H9 (cell line): ENCODE measurements at regions not wholly inside any gene's neighbourhood (a gene's known extent, or its start where the extent isn't known, plus 50 kb on each side); places are given as distances from the start of the nearest gene placed in this dataset.

ENCODE experiments used
- DNase-seq: peaks from one replicate; pipeline ENCODE4 v3.0.0-alpha.2; 2017
- H2AFZ ChIP-seq: one replicate; pipeline ENCODE4 v1.6.1; 2013; ENCODE audit warnings: mild to moderate bottlenecking, low read length, control low read depth, moderate library complexity
- H2AK5ac ChIP-seq: 2 replicates; pipeline ENCODE4 v1.6.1; 2013; ENCODE audit warnings: low read length, control low read depth, mixed read lengths; ENCODE audit not compliant: insufficient read length
- H2BK120ac ChIP-seq: one replicate; pipeline ENCODE4 v1.6.1; 2013; ENCODE audit warnings: low read depth, mild to moderate bottlenecking, low read length, control low read depth, inconsistent platforms; ENCODE audit not compliant: poor library complexity, severe bottlenecking
- H2BK12ac ChIP-seq: 2 replicates; pipeline ENCODE4 v1.6.1; 2013; ENCODE audit warnings: low read length, control low read depth, mixed read lengths, low read depth; ENCODE audit not compliant: insufficient read length
- H2BK15ac ChIP-seq: 2 replicates; pipeline ENCODE4 v1.6.1; 2013; ENCODE audit warnings: low read depth, low read length, control low read depth
- H2BK20ac ChIP-seq: one replicate; pipeline ENCODE4 v1.6.1; 2013; ENCODE audit warnings: low read depth, mild to moderate bottlenecking, low read length, control low read depth, inconsistent platforms; ENCODE audit not compliant: poor library complexity, severe bottlenecking
- H2BK5ac ChIP-seq: 2 replicates; pipeline ENCODE4 v1.6.1; 2013; ENCODE audit warnings: low read length, control low read depth, mixed read lengths; ENCODE audit not compliant: insufficient read length
- H3K14ac ChIP-seq: 2 replicates; pipeline ENCODE4 v1.6.1; 2013; ENCODE audit warnings: low read length, control low read depth; ENCODE audit not compliant: insufficient read depth
- H3K18ac ChIP-seq: 2 replicates; pipeline ENCODE4 v1.6.1; 2013; ENCODE audit warnings: low read depth, mild to moderate bottlenecking, mixed read lengths, low read length, control low read depth; ENCODE audit not compliant: insufficient read length
- H3K23ac ChIP-seq: 2 replicates; pipeline ENCODE4 v1.6.1; 2013; ENCODE audit warnings: low read length, control low read depth, mixed read lengths, low read depth; ENCODE audit not compliant: insufficient read length
- H3K23me2 ChIP-seq: 2 replicates; pipeline ENCODE4 v1.6.1; 2013; ENCODE audit warnings: low read depth, mild to moderate bottlenecking, mixed read lengths, low read length, control low read depth; ENCODE audit not compliant: insufficient read length, poor library complexity, severe bottlenecking
- H3K27ac ChIP-seq: 2 replicates; pipeline ENCODE4 v1.5.1; 2013; ENCODE audit warnings: low read length, control low read depth, mixed read lengths, low read depth; ENCODE audit not compliant: insufficient read length
- H3K27me3 ChIP-seq: 2 replicates; pipeline ENCODE4 v1.6.1; 2013; ENCODE audit warnings: low read length, control low read depth, inconsistent platforms; ENCODE audit not compliant: insufficient read depth
- H3K4ac ChIP-seq: 2 replicates; pipeline ENCODE4 v1.6.1; 2013; ENCODE audit warnings: low read depth, mild to moderate bottlenecking, control low read depth, inconsistent platforms, low read length, moderate library complexity
- H3K4me1 ChIP-seq: 2 replicates; pipeline ENCODE4 v1.6.1; 2013; ENCODE audit warnings: low read length, control low read depth, inconsistent platforms; ENCODE audit not compliant: insufficient read depth
- H3K4me2 ChIP-seq: 2 replicates; pipeline ENCODE4 v1.6.1; 2013; ENCODE audit warnings: low read length, control low read depth, mixed read lengths; ENCODE audit not compliant: insufficient read length, insufficient read depth
- H3K56ac ChIP-seq: 2 replicates; pipeline ENCODE4 v1.6.1; 2013; ENCODE audit warnings: low read depth, mild to moderate bottlenecking, mixed read lengths, low read length, control low read depth; ENCODE audit not compliant: insufficient read length
- H3K79me1 ChIP-seq: 2 replicates; pipeline ENCODE4 v1.6.1; 2013; ENCODE audit warnings: low read depth, mild to moderate bottlenecking, moderate library complexity, low read length, control low read depth, inconsistent platforms; ENCODE audit not compliant: insufficient read depth, poor library complexity, severe bottlenecking
- H3K79me2 ChIP-seq: 2 replicates; pipeline ENCODE4 v1.6.1; 2013; ENCODE audit warnings: low read length, control low read depth, inconsistent platforms; ENCODE audit not compliant: insufficient read depth
- H3K9ac ChIP-seq: 2 replicates; pipeline ENCODE4 v1.6.1; 2013; ENCODE audit warnings: low read length, control low read depth, mixed read lengths; ENCODE audit not compliant: insufficient read length; ENCODE audit errors: extremely low read depth
- H3K9me3 ChIP-seq: one replicate; pipeline ENCODE4 v1.6.1; 2013; ENCODE audit warnings: low read depth, low read length, inconsistent platforms; ENCODE audit not compliant: control insufficient read depth
- H3T11ph ChIP-seq: one replicate; pipeline ENCODE4 v1.6.1; 2013; ENCODE audit warnings: mild to moderate bottlenecking, low read length, control low read depth, inconsistent platforms
- H4K20me1 ChIP-seq: one replicate; pipeline ENCODE4 v1.6.1; 2013; ENCODE audit not compliant: control insufficient read depth, insufficient read length, insufficient read depth
- H4K5ac ChIP-seq: 2 replicates; pipeline ENCODE4 v1.6.1; 2013; ENCODE audit warnings: low read depth, mild to moderate bottlenecking, mixed read lengths, low read length, control low read depth; ENCODE audit not compliant: insufficient read length
- H4K8ac ChIP-seq: replicated peaks from 2 replicates; pipeline ENCODE4 v1.6.1; 2013; ENCODE audit warnings: low read length, control low read depth, mixed read lengths, low read depth; ENCODE audit not compliant: insufficient read length
- H4K91ac ChIP-seq: 2 replicates; pipeline ENCODE4 v1.6.1; 2013; ENCODE audit warnings: low read depth, mild to moderate bottlenecking, moderate library complexity, mixed read lengths, low read length, control low read depth; ENCODE audit not compliant: insufficient read length
- H3K27ac Mint-ChIP-seq, 3 experiments: 2 replicates in 2 of 3; 3 replicates in 1 of 3; pipeline ENCODE4 v1.8.0; 2020 to 2021; ENCODE audit warnings: mixed read lengths in 3 of 3, mild to moderate bottlenecking in 1 of 3, moderate library complexity in 1 of 3
- H3K27me3 Mint-ChIP-seq: 2 replicates; pipeline ENCODE4 v1.8.0; 2021; ENCODE audit warnings: low read depth, mild to moderate bottlenecking, moderate library complexity, mixed read lengths
- H3K36me3 Mint-ChIP-seq, 3 experiments: 2 replicates in 2 of 3; 3 replicates in 1 of 3; pipeline ENCODE4 v1.8.0; 2020 to 2021; ENCODE audit warnings: low read depth in 3 of 3, mixed read lengths in 3 of 3; ENCODE audit not compliant: insufficient read depth in 1 of 3
- H3K4me1 Mint-ChIP-seq, 2 experiments: 2 replicates each; pipeline ENCODE4 v1.8.0; 2020; ENCODE audit warnings: mixed read lengths in 2 of 2
- H3K4me3 Mint-ChIP-seq, 2 experiments: 2 replicates in 1 of 2; 3 replicates in 1 of 2; pipeline ENCODE4 v1.8.0; 2020 to 2021; ENCODE audit warnings: mild to moderate bottlenecking in 2 of 2, mixed read lengths in 2 of 2, moderate library complexity in 1 of 2
- H3K9me3 Mint-ChIP-seq, 2 experiments: 2 replicates in 1 of 2; 3 replicates in 1 of 2; pipeline ENCODE4 v1.8.0; 2020; ENCODE audit warnings: mild to moderate bottlenecking in 2 of 2, mixed read lengths in 2 of 2, moderate library complexity in 1 of 2
- WGBS: extraction: QIAGEN DNeasy Blood & Tissue Kit; methylation state at CpG from one replicate; pipeline ENCODE4 v1.1.7; 2013; ENCODE audit warnings: missing lambda C conversion rate, low lambda C conversion rate, mixed read lengths; ENCODE audit not compliant: insufficient read length; ENCODE audit errors: extremely low coverage; 5-methylcytosine and 5-hydroxymethylcytosine counted together
- TF ChIP-seq, protein P1 (sequence below): fragments of 200-600 bp; sonication (generic); conservative IDR thresholded peaks from 3 replicates; pipeline ENCODE4 v1.8.0; 2021; ENCODE audit warnings: antibody characterized with exemption, mild to moderate bottlenecking

DNA sequence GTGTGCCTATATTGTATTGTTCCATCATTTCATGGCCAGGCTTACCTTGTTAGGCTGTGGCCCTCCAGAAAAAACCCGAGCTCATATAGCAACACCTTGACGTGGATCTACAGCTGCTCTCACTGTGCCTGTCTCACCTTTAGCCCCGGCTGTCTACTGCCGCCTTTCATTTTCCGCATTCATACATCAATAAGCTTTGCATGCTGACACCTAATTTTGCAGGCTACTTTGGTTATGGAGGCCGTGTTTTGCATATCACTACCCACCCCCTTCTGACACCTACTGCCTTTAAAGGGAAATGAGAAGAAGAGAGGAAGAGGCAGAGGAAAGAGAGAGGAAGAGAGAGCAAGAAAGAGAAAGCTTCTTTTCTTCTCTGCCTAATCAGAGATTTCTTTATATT lies 702.9 kb downstream of the BCL11A start:
- Histone ChIP-seq H3K4me1 (no peaks in the 10 kb centered on the region), H3K79me2 (no peaks in the 10 kb centered on the region), H2BK15ac (no peak overlapping the region), H3K4ac (no peak overlapping the region), H2AFZ (no peak overlapping the region), H3K14ac (no peak overlapping the region), H2BK20ac (no peak overlapping the region), H3K27ac (no peak overlapping the region), H2AK5ac (no peak overlapping the region), H3K79me1 (no peaks in the 10 kb centered on the region), H3K23ac (no peak overlapping the region), H3K9ac (no peak overlapping the region), H3K56ac (no peak overlapping the region), H2BK12ac (no peak overlapping the region), H3T11ph (no peak overlapping the region), H3K18ac (no peak overlapping the region), H3K4me2 (no peak overlapping the region), H3K9me3 (no peaks in the 10 kb centered on the region), H4K91ac (no peak overlapping the region), H4K5ac (no peak overlapping the region), H4K20me1 (no peaks in the 10 kb centered on the region), H2BK120ac (no peak overlapping the region), H3K27me3 (no peaks in the 10 kb centered on the region), H3K23me2 (no peaks in the 10 kb centered on the region), H4K8ac (no peak overlapping the region), H2BK5ac (no peak overlapping the region)
- H3K36me3 Mint-ChIP-seq: peaks cover 0 to 3% (median 0%) of the 10 kb centered on the region in 3 experiments; a peak in 1 of 7 replicates
- H3K9me3 Mint-ChIP-seq: no peaks in the 10 kb centered on the region
- H3K4me3 Mint-ChIP-seq: no peak overlapping the region
- H3K4me1 Mint-ChIP-seq: peaks cover 3 to 12% of the 10 kb centered on the region in 2 experiments; a peak in 3 of 4 replicates
- TF ChIP-seq, protein P1, sequence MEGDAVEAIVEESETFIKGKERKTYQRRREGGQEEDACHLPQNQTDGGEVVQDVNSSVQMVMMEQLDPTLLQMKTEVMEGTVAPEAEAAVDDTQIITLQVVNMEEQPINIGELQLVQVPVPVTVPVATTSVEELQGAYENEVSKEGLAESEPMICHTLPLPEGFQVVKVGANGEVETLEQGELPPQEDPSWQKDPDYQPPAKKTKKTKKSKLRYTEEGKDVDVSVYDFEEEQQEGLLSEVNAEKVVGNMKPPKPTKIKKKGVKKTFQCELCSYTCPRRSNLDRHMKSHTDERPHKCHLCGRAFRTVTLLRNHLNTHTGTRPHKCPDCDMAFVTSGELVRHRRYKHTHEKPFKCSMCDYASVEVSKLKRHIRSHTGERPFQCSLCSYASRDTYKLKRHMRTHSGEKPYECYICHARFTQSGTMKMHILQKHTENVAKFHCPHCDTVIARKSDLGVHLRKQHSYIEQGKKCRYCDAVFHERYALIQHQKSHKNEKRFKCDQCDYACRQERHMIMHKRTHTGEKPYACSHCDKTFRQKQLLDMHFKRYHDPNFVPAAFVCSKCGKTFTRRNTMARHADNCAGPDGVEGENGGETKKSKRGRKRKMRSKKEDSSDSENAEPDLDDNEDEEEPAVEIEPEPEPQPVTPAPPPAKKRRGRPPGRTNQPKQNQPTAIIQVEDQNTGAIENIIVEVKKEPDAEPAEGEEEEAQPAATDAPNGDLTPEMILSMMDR: no peak
- no peak for DNase-seq
- WGBS: no CpG with 5 or more reads among the region's 6 CpGs
- no peaks in the 10 kb centered on the region for H3K27me3 Mint-ChIP-seq
- H3K27ac Mint-ChIP-seq: no peak overlapping the region
